GM21515 (cell line): ENCODE measurements at regions not wholly inside any gene's neighbourhood (a gene's known extent, or its start where the extent isn't known, plus 50 kb on each side); places are given as distances from the start of the nearest gene placed in this dataset.

Source experiments
- ATAC-seq: cut with Tn5 transposase; IDR thresholded peaks from one replicate; pipeline ENCODE4 v1.9.1; 2021; ENCODE audit not compliant: unreplicated experiment

DNA sequence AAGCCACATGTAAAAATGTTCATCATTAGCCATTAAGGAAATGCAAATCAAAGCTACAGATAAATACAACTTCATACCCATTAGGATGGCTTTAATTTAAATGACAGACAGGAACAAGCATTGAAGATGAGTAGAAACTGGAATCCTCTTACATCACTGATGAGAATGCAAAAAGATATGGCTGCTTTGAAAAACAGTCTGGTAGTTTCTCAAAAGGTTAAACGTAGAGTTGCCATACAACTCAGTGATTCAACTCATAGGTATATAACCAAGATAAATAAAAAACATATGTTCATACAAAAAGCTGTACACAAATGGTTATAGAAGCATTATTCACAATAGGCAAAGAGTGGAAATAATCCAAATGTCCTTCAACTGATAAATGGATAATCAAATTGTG is 228.8 kb upstream of the ZNF462 start:
- no peak for ATAC-seq

DNA sequence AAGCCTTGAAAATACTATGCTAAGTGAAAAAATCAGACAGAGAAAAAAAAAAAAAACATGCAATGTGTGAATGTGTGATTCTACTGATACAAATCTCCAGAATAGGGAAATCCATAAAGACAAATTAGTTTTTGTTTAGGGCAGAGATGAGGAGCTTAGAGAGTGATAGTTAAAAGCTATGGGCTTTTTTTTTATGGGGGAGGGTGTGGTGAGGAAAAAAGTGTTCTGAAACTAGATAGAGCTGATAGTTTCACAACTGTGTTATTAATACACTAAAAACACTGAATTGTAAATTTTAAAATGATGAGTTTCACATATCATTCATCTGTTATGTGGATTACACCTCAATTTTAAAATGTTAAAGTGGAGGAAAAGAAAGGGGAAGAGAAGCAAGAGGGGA is 228.3 kb upstream of the ZNF462 start:
- ATAC-seq: no peak

DNA sequence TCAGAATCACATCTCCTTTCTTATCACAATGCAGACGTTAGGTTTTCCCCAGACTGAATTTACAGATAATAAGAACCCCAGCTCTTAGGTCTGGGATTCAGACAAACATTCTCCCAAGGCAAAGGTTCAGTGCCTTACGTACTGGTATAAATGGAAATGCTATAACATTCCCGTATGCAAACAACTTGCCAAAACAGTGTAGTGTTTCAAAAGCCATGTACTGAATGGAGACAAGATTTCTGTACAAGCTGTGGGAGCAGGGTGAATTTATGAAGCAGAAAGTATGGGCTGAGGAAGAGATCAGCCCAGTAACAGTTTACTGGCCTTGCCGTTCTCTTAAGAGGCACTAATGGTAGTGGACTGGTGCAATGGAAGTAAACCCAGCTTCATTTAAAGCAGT is 225.5 kb upstream of the ZNF462 start:
- no peak for ATAC-seq

DNA sequence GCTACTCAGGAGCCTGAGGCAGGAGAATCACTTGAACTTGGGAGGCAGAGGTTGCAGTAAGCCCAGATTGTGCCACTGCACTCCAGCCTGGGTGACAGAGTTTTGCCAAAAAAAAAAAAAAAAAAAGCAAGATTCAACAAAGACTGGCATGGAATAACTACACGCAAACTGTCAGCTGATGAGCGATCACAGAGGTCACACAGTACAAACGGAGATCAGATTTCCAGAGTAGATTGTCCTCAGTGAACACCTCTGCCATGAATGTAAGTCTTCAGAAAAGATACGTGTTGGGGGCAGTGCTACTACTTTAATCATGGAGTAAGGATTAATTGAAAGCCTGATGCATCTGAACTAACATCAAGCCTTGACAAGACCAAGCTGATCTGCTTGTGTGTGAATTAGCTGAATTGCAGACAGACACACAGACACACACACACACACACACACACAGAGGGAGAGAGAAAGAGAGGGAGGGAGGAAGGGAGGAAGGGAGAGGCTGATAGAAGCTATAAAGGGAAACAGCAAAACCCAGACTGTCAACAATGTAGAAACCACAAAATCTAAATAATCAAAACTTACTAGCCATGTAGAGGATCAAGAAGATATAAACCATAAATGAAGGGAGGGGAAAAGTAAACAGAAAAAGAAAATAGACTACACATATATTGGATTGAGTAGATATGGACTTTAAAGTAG is 222.9 kb upstream of the ZNF462 start:
- ATAC-seq: no peak

DNA sequence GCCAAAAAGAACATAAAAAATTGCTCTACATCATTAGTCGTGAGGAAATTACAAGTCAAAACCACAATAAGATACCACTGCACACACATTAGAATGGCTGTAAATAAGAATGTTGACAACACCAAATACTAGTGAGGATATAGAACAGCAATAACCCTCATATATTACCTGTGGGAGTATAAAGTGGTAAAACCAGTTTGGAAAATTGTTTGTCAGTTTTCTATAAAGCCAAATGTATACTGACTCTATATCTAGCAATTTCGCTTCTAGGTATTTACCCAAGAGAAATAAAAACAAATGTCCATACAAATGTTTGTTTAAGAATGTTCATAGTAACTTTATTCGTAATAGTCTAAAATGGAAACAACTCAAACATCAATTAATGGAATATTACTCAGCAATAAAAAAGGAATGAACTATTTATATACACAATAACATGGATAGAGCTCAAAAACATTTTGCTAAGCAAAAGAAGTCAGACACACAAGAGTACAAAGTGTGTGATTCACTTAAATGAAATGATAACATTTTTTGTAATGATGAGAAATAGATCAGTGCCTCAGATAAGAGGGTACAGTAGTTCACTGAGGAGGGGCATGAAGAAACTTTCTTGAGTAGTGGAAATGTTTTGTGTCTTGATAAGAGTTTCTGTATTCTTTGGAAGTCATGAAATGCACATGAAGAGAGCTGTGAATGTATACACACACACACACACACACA is 219.6 kb upstream of the ZNF462 start:
- no peak for ATAC-seq

DNA sequence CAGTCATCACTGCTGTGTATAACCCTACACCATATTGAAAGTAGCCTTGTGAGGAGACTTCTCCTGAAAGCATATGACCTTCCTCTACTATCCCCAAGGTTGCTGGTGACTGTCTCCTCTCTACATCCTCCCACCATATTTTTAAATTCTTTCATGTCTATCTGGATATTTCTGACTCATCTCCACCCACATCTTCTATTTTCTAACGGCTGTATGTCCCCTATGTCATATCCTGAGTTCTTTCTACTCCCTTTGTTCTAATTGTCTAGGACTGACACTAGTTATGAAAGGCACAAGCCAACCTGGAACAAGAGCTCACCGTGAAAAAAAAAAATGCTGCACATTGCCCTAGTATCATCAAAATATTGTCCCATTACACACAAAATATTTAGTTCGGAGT is 218.3 kb upstream of the ZNF462 start:
- no peak for ATAC-seq

DNA sequence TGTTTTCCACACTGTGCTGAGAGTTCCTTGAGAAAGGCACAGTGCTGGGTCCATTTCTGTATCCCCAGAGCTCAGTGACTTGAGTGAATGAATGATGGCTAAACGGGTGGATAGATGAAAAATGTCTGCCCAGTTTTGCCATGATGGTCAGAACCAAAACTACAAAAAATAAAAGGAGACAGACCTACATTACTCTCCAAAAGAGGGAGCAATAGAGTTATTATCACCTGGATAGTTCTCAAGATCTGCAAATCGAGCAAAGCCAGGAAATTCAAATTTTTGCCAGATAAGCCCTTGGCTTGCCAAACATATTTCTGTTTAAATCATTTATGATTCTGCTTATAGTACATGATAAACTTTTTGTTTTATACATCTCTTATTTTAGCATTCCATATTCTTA is 214.2 kb upstream of the ZNF462 start:
- no peak for ATAC-seq

DNA sequence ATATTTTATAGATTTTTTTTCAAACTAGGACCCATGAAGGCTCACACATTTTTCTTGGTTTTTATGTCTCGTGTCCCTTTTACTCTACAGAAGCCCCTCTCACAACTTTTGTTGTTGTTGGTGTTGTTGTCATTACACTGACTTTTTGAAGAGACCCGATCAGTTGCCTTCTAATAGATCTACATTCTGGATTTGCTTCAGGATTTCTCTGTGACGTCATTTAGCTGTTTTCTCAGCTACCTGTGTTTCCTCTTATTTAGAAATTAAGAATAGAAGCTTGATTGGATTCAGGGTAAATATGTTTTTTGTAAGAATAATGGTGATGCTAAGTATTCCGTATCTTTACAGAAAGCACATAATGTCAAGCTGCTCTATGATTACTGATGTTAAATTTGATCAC is 213.3 kb upstream of the ZNF462 start:
- ATAC-seq: no peak

DNA sequence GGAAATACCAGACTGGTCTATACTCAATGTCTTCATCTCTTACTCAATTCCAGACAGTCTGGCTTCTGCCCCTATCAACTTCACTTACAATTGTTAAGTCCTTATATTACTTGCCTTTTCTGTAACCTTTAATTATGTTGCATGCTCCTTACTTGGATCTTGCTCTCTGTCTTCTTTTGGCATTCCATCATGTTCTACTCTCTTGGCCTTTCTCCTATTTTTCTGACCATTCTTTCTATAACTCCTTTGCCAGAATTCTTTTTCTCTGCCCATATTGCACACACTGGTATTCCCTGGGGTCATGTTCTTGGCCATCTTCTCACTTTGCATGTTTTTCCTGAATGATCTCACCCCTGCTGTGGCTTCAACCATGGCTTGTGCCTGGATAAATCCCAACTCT is 209.8 kb upstream of the ZNF462 start:
- ATAC-seq: no peak

DNA sequence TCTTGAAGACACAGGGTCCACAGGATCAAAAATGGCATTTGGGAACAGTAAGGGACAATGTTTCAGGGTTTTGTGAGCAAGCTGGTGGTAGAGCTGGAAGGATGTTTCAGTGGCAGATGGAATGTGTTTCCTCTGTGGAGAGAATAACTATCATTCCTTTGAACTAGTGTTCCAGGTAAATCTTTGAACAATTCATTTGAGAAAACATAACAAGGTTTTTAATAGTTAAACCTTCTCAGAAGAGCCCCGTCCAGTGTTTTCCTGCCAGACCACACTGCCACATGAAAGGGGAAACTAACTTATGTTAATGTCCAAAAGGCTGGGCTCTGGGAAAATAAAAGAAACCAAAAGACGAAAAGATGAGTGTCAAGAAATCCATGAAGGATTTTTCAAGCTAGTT is 207.0 kb upstream of the ZNF462 start:
- no peak for ATAC-seq

DNA sequence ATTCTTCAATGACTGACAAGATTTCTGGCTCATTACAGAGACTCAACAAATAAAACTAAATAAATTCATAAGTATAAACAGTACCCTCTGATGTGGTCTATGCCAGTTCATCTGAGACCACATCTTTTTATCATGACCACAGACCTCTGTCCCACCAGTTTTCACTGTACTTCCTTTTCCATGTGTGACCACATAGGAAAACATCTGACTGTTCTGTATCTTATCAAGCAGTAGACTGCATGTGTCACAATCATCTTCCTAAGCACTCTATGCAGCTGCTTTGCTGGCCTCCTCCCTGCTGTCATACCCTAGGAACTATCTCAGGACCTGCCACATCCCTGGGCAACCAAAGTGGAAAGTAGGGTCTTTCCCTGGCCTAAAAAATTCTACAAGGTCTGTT is 205.0 kb upstream of the ZNF462 start:
- ATAC-seq: no peak

DNA sequence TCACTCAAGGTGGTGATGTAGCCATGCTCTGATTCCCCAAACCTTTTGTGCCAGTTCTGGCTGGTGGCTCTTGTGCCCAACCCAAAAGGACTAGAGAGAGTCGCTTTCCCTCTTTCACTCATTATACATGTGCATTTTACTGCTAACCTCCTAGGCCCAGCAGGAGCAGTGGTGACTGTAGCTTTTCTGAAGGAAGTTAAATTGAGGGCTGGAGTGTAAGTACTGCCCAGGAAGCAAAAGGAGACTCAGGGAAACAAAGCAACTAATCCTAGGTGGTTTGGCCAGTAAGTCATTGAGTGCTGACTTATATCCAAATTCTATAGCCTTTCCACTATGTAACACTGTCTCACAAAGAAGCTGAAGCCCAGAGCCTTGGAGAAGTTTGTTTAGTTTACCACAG is 194.4 kb upstream of the ZNF462 start:
- no peak for ATAC-seq

DNA sequence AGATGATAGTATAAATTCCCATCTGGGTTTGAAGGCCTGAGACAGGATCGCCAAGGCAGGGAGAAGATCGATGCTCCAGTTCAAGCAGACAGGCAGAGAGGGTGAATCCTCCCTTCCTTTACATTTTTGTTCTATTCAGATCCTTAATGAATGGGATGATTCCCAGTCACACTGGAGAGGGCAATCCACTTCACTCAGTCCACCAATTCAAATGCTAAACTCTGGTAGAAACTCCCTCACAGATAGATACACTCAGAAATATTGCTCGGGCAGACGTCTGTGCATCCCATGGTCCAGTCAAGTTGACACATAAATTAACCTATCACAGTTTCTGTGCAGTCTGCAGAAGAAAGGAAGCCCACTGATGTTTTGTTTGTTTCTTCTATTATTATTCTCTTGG is 193.1 kb upstream of the ZNF462 start:
- ATAC-seq: no peak

DNA sequence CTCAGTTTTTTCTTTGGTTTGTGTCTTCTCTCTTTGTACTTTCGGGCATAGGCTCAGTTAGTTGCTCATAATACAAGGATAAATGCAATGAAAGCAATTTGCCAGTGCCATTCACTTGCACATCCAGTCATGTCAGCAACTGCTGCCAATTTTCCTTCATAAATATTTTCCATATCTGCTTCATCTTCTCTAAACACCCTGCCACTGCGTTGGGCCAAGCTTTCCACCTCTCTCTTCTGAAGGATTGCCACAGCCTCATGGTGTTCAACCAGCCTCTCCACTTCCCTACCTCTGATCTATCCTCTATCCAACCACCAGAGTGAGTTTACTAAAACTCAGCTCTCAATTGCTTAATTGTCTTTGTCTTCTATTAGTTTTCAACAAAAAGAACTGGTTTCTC is 192.5 kb upstream of the ZNF462 start:
- no peak for ATAC-seq

DNA sequence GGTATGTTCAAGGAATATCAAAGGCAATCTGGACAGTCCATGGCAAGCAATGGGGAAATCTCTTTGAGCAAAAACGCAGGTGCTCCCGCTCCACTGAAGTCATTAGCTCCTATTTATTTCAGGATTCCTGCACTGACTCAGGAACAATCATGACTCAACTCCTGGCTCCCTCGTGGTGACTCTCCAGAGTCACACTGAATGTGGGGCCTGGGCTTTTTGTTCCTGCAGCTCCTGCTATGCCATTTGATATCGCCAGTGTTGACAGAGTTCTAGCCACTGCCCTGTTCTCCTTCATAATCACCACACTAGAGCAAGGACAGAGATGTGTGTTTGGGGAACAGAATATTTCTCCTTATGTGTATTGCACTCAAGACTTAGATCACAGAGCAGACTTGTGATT is 187.2 kb upstream of the ZNF462 start:
- ATAC-seq: no peak

DNA sequence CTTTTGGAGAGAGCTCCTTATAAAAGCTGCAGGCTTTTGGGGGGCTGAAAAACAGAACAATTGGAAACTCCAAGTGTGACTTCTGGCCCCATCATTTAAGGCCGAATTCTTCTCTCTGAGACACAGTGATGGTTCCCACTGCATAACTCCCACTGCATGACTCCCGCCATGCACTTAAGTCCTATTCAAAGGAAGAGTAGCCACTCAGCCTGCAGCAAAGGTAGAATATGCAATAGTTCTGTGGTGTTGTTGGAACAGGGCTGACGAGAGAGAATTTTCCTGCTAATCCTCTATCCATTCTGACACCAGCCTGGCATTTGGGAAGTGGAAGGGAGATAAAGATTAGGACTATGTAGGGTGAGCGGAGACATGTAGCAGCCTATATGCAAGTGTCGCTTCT is 185.6 kb upstream of the ZNF462 start:
- ATAC-seq: no peak

DNA sequence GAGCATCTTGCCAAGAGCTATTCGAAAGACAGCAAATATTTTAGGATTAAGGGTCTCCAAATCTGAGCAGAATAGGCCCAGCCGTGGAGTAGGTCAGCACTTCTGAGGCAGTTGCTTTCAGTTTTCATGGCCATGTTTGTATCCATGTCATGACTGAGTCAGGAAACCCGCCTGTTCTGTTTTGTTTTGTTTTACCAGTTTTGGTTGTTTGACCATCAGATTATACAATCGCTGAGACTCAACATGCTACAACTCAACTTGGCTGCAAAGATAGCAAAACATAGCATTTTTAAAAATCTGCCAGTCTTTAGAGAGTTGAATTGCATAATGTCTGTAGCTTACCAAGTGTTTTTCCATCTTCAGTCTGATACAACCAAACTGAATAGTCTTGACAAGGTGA is 185.1 kb upstream of the ZNF462 start:
- ATAC-seq: no peak

DNA sequence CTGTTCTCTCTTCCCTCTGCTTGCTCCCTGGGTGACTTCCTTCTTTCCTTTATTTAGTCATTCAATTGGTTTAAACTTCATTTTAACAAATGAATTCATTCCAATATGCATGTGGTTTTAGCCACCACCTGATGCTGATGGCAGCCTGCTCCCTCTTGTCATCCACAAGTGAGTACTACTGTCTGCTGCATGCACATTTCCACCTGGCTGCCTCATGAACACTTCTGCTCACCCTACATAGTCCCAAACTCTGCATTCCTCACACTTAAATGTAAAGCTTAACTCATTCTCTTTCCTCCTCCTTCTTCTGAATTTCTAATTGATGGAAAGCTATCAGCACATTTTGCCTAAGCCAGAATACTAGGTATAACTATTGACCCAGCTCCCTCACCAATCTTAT is 184.7 kb upstream of the ZNF462 start:
- ATAC-seq: no peak

DNA sequence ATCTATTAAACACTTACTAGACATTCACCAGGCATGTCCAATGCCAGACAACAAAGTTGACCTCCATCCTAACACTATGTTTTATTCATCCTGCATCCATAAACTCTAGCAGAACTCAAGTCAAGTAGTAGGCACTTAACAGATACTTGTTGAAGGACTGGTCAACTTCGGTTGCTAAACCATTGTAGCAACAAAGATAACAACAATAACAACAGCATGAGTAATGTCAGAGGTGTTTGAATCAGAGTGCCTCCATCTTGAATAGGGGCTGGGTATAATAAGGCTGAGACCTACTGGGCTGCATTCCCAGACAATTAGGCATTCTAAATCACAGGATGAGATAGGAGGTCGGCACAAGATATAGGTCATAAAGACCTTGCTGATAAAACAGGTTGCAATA is 180.5 kb upstream of the ZNF462 start:
- ATAC-seq: no peak

DNA sequence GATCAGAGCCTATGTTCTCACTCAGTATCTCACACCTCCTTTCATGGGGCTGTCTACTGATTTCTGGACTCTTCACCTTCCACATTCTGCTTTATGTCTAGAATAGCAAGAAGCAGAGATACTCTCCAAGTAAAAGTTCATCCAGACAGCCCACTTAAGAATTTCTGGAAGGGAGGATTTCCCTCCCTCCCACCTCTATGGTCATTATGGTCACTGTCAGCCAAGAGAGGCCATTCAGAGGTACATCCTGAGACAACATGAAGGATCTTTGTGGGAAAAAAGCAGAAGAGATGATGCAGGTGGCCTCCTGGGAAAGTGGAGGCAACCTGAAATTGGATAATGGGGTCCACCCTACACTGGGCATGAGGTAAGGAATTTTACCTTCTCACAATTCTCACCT is 179.5 kb upstream of the ZNF462 start:
- no peak for ATAC-seq

DNA sequence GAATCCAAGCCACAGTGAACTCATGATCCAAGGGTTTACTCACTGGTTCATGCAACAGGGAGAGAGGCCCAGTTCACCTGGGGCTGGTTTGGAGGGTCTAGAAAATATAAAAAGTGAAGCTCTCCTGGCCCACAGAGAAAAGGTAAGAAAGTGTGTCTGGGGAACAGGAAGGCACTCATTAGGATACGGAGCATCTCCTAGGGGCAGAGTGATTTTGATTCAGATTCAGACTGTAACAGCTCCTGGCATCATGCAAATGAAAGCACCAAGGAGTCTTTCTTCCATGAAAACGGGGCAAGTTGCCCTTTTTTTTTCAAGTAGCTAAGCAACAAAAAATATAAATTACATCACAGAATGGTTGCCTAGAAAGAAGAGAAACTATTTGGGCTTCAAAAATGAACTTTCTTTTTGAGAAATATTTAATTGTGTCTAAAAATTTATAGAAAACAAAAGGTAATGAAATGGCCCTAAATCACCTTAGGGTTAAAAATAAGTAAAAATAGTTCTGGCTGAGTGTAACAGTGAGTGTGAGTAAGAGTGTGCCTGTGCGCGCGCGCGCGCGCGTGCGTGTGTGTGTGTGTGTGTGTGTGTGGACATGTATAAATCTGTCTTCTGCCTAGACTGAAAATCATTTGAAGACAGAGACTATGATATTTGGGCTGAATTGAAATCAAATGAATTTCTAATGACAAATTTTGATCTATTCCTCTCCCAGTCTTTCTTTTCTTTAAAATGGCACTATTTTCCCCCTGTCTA is 177.8 kb upstream of the ZNF462 start:
- no peak for ATAC-seq

DNA sequence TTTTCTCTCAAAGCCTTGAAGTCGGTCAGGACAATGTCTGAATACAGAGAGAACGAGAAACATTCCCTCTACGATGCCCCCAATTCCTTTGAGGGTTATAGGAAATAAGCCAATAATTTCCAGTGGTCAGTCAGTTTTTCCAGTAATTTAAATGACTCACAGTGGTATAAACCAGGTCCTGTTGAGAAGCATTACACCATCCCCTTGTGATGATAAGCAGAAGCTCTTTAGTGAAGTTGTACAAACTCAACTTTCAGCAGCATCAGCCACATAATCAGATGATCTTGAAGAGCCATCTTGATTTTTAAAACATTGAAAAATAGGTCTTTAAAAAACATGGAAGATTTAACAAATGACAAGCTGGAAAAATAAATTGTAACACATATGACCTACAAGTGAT is 173.9 kb upstream of the ZNF462 start:
- ATAC-seq: no peak
